ENCODE measurements at regions not wholly inside any gene's neighbourhood (a gene's known extent, or its start where the extent isn't known, plus 50 kb on each side); places are given as distances from the start of the nearest gene placed in this dataset.

DNA sequence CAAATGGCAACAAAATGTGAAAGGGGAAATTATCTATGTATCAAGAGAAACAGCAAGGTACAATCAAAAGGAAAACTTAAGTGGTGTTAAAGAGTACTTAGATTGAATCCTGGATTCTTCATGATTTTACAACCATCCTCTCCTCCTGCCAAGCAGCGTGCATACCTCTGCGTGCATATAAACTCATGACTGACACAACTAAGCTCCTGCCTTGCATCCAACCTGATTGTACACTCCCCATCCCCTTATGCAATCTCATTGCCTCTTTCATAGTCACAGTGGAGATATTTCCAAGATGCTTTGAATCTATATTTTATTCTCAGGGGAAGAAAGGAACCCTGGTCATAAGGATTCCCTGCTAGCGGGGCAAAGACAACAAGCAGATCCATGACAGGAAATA lies 499.9 kb downstream of the KCTD12 start:
- ATAC-seq (no peak), DNase-seq (no peak), FAIRE-seq (no peak)
- Histone ChIP-seq H3K27ac (no peak overlapping the region), H3K9me3 (no peaks in the 10 kb centered on the region), H3K27me3 (no peaks in the 10 kb centered on the region), H3K36me3 (no peaks in the 10 kb centered on the region), H3K4me3 (no peak overlapping the region), H3K4me1 (no peaks in the 10 kb centered on the region)
- WGBS, 2 donors, result 79 to 96% methylated on average over 3 of the region's 3 CpGs
- intact Hi-C loops (cut with DNase I), result no loop called here
- TF ChIP-seq, protein P1, sequence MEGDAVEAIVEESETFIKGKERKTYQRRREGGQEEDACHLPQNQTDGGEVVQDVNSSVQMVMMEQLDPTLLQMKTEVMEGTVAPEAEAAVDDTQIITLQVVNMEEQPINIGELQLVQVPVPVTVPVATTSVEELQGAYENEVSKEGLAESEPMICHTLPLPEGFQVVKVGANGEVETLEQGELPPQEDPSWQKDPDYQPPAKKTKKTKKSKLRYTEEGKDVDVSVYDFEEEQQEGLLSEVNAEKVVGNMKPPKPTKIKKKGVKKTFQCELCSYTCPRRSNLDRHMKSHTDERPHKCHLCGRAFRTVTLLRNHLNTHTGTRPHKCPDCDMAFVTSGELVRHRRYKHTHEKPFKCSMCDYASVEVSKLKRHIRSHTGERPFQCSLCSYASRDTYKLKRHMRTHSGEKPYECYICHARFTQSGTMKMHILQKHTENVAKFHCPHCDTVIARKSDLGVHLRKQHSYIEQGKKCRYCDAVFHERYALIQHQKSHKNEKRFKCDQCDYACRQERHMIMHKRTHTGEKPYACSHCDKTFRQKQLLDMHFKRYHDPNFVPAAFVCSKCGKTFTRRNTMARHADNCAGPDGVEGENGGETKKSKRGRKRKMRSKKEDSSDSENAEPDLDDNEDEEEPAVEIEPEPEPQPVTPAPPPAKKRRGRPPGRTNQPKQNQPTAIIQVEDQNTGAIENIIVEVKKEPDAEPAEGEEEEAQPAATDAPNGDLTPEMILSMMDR (IDR thresholded peaks at IDR 0.05), result no peak

DNA sequence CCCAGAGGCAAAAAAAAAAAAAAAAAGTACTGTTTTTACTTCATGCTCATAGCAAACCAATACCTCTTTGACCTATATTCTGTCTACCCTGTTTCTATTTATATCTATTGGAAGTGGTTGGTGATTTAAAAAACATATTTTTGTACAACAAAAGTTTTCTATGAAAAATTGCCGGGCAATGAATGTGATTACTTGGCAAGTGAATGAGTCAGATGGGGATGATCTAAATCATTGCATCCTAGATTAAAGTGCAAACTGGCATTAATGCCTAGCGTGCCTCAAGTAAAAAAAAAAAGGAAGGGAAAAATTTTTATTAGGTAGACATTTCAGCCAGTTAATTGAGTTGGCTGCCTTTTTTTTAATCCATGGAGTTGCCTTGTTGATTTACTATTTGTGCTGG lies 500.6 kb downstream of the KCTD12 start:
- Histone ChIP-seq H3K9me3 (no peaks in the 10 kb centered on the region), H3K4me1 (no peaks in the 10 kb centered on the region), H3K36me3 (no peaks in the 10 kb centered on the region), H3K27ac (no peak overlapping the region), H3K27me3 (no peaks in the 10 kb centered on the region), H3K4me3 (no peak overlapping the region)
- intact Hi-C loops (cut with DNase I), result no loop called here
- FAIRE-seq (no peak), DNase-seq (no peak), ATAC-seq (no peak)
- TF ChIP-seq, protein P1 (IDR thresholded peaks at IDR 0.05), result no peak
- WGBS, 2 donors, result 80 to 87% methylated on average over 2 of the region's 2 CpGs

DNA sequence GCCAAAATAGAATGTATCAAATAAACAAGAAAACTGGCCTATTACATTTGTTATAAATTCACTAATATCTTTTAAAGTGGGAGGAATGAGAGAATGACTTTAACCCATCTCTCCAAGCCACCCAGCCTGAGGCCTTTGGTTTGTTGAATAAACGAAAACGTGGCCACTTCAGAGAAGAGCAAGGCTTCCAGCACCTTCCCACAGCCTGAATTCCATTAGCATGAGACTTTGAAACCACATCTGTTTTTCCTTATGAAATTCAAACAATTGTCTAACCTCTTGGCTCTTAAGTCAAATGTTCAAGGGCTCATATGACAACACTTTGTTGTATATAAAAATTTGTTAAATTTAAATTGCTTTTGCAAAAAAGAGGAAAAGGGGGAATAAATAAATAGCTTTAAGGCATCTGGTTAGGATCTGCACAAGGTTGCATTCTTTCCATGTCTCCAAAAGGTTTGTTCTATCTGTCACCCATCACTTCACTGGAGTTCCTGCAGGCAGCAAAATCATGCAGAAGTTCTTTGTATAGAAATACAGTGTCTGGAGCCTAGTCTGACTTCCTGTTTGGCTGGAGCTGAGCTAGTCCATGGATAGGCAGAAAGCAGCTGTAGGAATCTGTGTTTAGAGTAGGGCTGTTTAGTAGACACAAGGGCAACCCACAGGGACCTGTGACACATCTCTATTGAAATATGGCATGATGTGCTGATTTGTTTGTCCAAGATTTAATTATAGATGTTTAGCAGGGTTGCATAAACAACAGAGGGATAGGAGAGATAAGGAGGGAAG lies 502.3 kb downstream of the KCTD12 start:
- H3K9me3 ChIP-seq, result no peaks in the 10 kb centered on the region
- peak in 3 of 4 donors; percentile 35 to 79 (median 55) for ATAC-seq
- H3K27me3 ChIP-seq, result no peaks in the 10 kb centered on the region
- H3K4me3 ChIP-seq, result no peak overlapping the region
- intact Hi-C loops (cut with DNase I), result no loop called here
- peak; percentile 92 for FAIRE-seq
- H3K4me1 ChIP-seq, result no peaks in the 10 kb centered on the region
- TF ChIP-seq, protein P1 (IDR thresholded peaks at IDR 0.05), result no peak
- H3K27ac ChIP-seq, result no peak overlapping the region
- H3K36me3 ChIP-seq, result no peaks in the 10 kb centered on the region
- peak in 1 of 6 donors; percentile 17 for DNase-seq
- WGBS, 2 donors, result 53 to 70% methylated on average over 2 of the region's 2 CpGs

DNA sequence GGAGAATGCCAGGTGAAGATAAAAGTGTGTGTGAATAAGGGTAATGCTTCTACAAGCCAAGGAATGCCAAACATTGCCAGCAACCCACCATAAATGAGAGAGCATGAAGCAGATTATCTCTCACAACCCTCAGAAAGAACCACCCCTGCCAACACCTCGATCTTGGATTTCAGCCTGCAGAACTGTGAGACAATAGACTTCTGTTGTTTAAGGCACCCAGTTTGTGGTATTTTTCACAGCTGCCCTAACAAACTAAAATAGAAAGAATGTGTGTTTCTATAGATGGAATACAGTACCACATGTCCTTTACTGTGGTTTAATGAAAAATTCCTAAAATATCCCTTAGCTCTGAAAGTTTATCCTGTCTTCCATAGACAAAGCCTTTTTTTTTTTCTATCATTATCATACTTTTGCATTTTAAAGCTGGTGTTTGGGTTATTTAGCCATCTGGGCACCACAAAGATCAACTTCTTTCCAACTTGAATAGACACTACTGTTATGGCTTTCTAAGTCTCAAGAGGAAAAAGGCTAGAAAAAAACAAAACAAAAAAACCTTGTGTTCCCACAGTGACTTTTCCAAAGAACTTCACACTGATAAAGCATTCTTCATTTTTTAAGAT lies 505.6 kb downstream of the KCTD12 start:
- no peak overlapping the region for H3K27ac ChIP-seq
- intact Hi-C loops (cut with DNase I), result no loop called here
- no peak overlapping the region for H3K4me3 ChIP-seq
- H3K4me1 ChIP-seq, result no peaks in the 10 kb centered on the region
- no peaks in the 10 kb centered on the region for H3K27me3 ChIP-seq
- no peaks in the 10 kb centered on the region for H3K36me3 ChIP-seq
- 62 to 71% methylated on average over 1 of the region's 1 CpG for WGBS, 2 donors
- ATAC-seq (no peak), FAIRE-seq (no peak), DNase-seq (no peak)
- TF ChIP-seq, protein P1 (IDR thresholded peaks at IDR 0.05), result no peak
- no peaks in the 10 kb centered on the region for H3K9me3 ChIP-seq
